HG03558 (cell line): ENCODE measurements at regions not wholly inside any gene's neighbourhood (a gene's known extent, or its start where the extent isn't known, plus 50 kb on each side); places are given as distances from the start of the nearest gene placed in this dataset.

Experiments used
- ATAC-seq: cut with Tn5 transposase; IDR thresholded peaks from one replicate; pipeline ENCODE4 v1.9.1; 2021; ENCODE audit warnings: moderate number of reproducible peaks; ENCODE audit not compliant: unreplicated experiment; ENCODE audit errors: extremely low read depth

GRCh38 chr2:67649331-67650261, 252.5 kb downstream of the ETAA1 start:
- no peak for ATAC-seq

GRCh38 chr2:67650291-67651133, 253.4 kb downstream of the ETAA1 start:
- no peak for ATAC-seq

- no peak for ATAC-seq
These were observed 254.4 kb downstream of the ETAA1 start for GRCh38 chr2:67651565-67651964.

GRCh38 chr2:67652679-67653078, 255.5 kb downstream of the ETAA1 start:
- no peak for ATAC-seq

GRCh38 chr2:67656875-67657274, 259.7 kb downstream of the ETAA1 start:
- ATAC-seq, result no peak

- ATAC-seq, result no peak
These were observed 261.7 kb downstream of the ETAA1 start for GRCh38 chr2:67658820-67659219.

GRCh38 chr2:67660015-67660602, 263.0 kb downstream of the ETAA1 start:
- no peak for ATAC-seq

GRCh38 chr2:67660871-67661270, 263.7 kb downstream of the ETAA1 start:
- ATAC-seq, result no peak

- ATAC-seq, result no peak
These were observed 265.1 kb downstream of the ETAA1 start for GRCh38 chr2:67662222-67662621.

- no peak for ATAC-seq
These were observed 266.6 kb downstream of the ETAA1 start for GRCh38 chr2:67663776-67664175.

- no peak for ATAC-seq
These were observed 269.4 kb downstream of the ETAA1 start for GRCh38 chr2:67666386-67667053.

GRCh38 chr2:67667054-67667908, 270.1 kb downstream of the ETAA1 start:
- ATAC-seq, result no peak

GRCh38 chr2:67668538-67668937, 271.4 kb downstream of the ETAA1 start:
- ATAC-seq, result no peak

GRCh38 chr2:67669168-67669567, 272.0 kb downstream of the ETAA1 start:
- no peak for ATAC-seq

- no peak for ATAC-seq
These were observed 272.6 kb downstream of the ETAA1 start for GRCh38 chr2:67669766-67670165.

GRCh38 chr2:67670747-67671183, 273.6 kb downstream of the ETAA1 start:
- ATAC-seq, result no peak

GRCh38 chr2:67671464-67672450, 274.6 kb downstream of the ETAA1 start:
- no peak for ATAC-seq

- no peak for ATAC-seq
These were observed 277.5 kb downstream of the ETAA1 start for GRCh38 chr2:67674668-67675067.
